DND-41 (cell line): ENCODE measurements at regions not wholly inside any gene's neighbourhood (a gene's known extent, or its start where the extent isn't known, plus 50 kb on each side); places are given as distances from the start of the nearest gene placed in this dataset.

ENCODE experiments used
- CTCF ChIP-seq: IDR thresholded peaks from 2 replicates; pipeline ENCODE4 v1.5.1; 2012; ENCODE audit warnings: borderline replicate concordance, low read length, moderate library complexity, mild to moderate bottlenecking; ENCODE audit not compliant: poor library complexity, severe bottlenecking; ENCODE audit errors: extremely low read depth
- EZH2 ChIP-seq: IDR thresholded peaks from 3 replicates; pipeline ENCODE4 v1.6.1; 2012; ENCODE audit warnings: borderline replicate concordance, low read depth, mild to moderate bottlenecking, moderate library complexity, low read length, inconsistent platforms; ENCODE audit not compliant: severe bottlenecking

GRCh38 chr6:10194816-10195672 lies 219.8 kb downstream of the TFAP2A start:
- TF ChIP-seq EZH2, result no peak
- TF ChIP-seq CTCF, result no peak
